CD14-positive monocyte (primary cell): ENCODE measurements at regions not wholly inside any gene's neighbourhood (a gene's known extent, or its start where the extent isn't known, plus 50 kb on each side); places are given as distances from the start of the nearest gene placed in this dataset.
"Not testable (repeated sequence)": the region's sequence is repeated elsewhere in the genome, so short reads cannot be mapped to it uniquely, and the experiment has no call there.

Source experiments
- DNase-seq, 3 donors: peaks; one replicate each; pipeline ENCODE4 v3.0.0-alpha.2; 2011 to 2022
- H2AFZ ChIP-seq: 2 replicates; pipeline ENCODE4 v1.6.0; 2012; ENCODE audit warnings: mild to moderate bottlenecking, low read depth, low read length, inconsistent platforms; ENCODE audit not compliant: insufficient read depth, poor library complexity, severe bottlenecking
- H3K27ac ChIP-seq, 2 donors: 1 replicate in 1 of 2; 2 replicates in 1 of 2; pipeline ENCODE4 v1.5.1; 2012 to 2013; ENCODE audit warnings: low read length in 2 of 2, control low read depth in 1 of 2, inconsistent platforms in 1 of 2, low read depth in 1 of 2, mild to moderate bottlenecking in 1 of 2
- H3K27me3 ChIP-seq, 2 donors: one replicate each; pipeline versions ENCODE4 v1.6.0 to v1.6.1; 2011 to 2013; ENCODE audit warnings: low read length in 2 of 2; ENCODE audit not compliant: control insufficient read depth in 2 of 2, insufficient read depth in 2 of 2
- H3K36me3 ChIP-seq, 2 donors: replicated peaks in 1 of 2; 1 replicate in 1 of 2; 2 replicates in 1 of 2; pipeline versions ENCODE4 v1.5.1 to v1.6.1; 2012 to 2013; ENCODE audit warnings: low read length in 2 of 2, control low read depth in 1 of 2, inconsistent platforms in 1 of 2, mild to moderate bottlenecking in 1 of 2; ENCODE audit not compliant: insufficient read depth in 2 of 2, control insufficient read depth in 1 of 2
- H3K4me1 ChIP-seq, 2 donors: 1 replicate in 1 of 2; 2 replicates in 1 of 2; pipeline versions ENCODE4 v1.5.1 to v1.6.1; 2012 to 2013; ENCODE audit warnings: low read length in 2 of 2, control low read depth in 1 of 2, inconsistent platforms in 1 of 2, mild to moderate bottlenecking in 1 of 2, moderate library complexity in 1 of 2; ENCODE audit not compliant: insufficient read depth in 2 of 2, control insufficient read depth in 1 of 2
- H3K4me2 ChIP-seq: replicated peaks from 2 replicates; pipeline ENCODE3; 2012; ENCODE audit warnings: low read length, moderate library complexity, mild to moderate bottlenecking; ENCODE audit not compliant: poor library complexity, severe bottlenecking; ENCODE audit errors: extremely low read depth
- H3K4me3 ChIP-seq, 3 experiments: fragments of 200-600 bp in 1 of 3; sonication (generic) in 1 of 3; replicated peaks in 1 of 3; 1 replicate in 2 of 3; 2 replicates in 1 of 3; pipeline ENCODE4 v1.5.1; 2011 to 2013; ENCODE audit warnings: low read length in 3 of 3, mild to moderate bottlenecking in 3 of 3, control low read depth in 2 of 3, low read depth in 2 of 3, inconsistent platforms in 1 of 3, moderate library complexity in 1 of 3
- H3K79me2 ChIP-seq: 2 replicates; pipeline ENCODE4 v1.6.0; 2012; ENCODE audit warnings: mild to moderate bottlenecking, control low read depth, inconsistent platforms, low read length, moderate library complexity; ENCODE audit not compliant: insufficient read depth
- H3K9ac ChIP-seq: 2 replicates; pipeline ENCODE4 v1.6.0; 2017; ENCODE audit warnings: low read length, mild to moderate bottlenecking; ENCODE audit not compliant: insufficient read depth, poor library complexity, severe bottlenecking
- H3K9me3 ChIP-seq, 2 donors: replicated peaks in 1 of 2; 1 replicate in 1 of 2; 2 replicates in 1 of 2; pipeline versions ENCODE4 v1.5.1 to v1.6.1; 2012 to 2013; ENCODE audit warnings: low read length in 2 of 2, control low read depth in 1 of 2; ENCODE audit not compliant: control insufficient read depth in 1 of 2, insufficient read depth in 1 of 2
- H4K20me1 ChIP-seq: 2 replicates; pipeline ENCODE4 v1.6.0; 2012; ENCODE audit warnings: mild to moderate bottlenecking, low read length, control low read depth, moderate library complexity; ENCODE audit not compliant: insufficient read depth
- H3K27ac Mint-ChIP-seq, 7 donors: one replicate each; pipeline ENCODE4 v1.8.0; 2020; ENCODE audit warnings: mild to moderate bottlenecking in 7 of 7, mixed read lengths in 7 of 7, moderate library complexity in 6 of 7, inconsistent platforms in 2 of 7
- H3K27me3 Mint-ChIP-seq, 3 donors: one replicate each; pipeline ENCODE4 v1.8.0; 2021 to 2022; ENCODE audit warnings: low read depth in 3 of 3, mild to moderate bottlenecking in 3 of 3, mixed read lengths in 3 of 3, moderate library complexity in 3 of 3, inconsistent platforms in 1 of 3
- H3K36me3 Mint-ChIP-seq, 2 donors: one replicate each; pipeline ENCODE4 v1.8.0; 2020; ENCODE audit warnings: mixed read lengths in 2 of 2, inconsistent platforms in 1 of 2, mild to moderate bottlenecking in 1 of 2
- H3K4me1 Mint-ChIP-seq: one replicate; pipeline ENCODE4 v1.8.0; 2020; ENCODE audit warnings: mild to moderate bottlenecking, mixed read lengths
- H3K4me3 Mint-ChIP-seq, 2 donors: one replicate each; pipeline ENCODE4 v1.8.0; 2020; ENCODE audit warnings: mild to moderate bottlenecking in 2 of 2, mixed read lengths in 2 of 2, moderate library complexity in 1 of 2
- H3K9me3 Mint-ChIP-seq, 7 donors: one replicate each; pipeline ENCODE4 v1.8.0; 2020 to 2022; ENCODE audit warnings: mixed read lengths in 7 of 7, mild to moderate bottlenecking in 6 of 7, moderate library complexity in 6 of 7, inconsistent platforms in 2 of 7
- CTCF ChIP-seq: fragments of 200-600 bp; IDR thresholded peaks from one replicate; pipeline ENCODE4 v1.8.0; 2022; ENCODE audit warnings: antibody characterized with exemption, mild to moderate bottlenecking
- WGBS: methylation state at CpG from one replicate; pipeline ENCODE4 v1.1.5; 2013; ENCODE audit warnings: missing lambda C conversion rate; ENCODE audit not compliant: insufficient coverage; 5-methylcytosine and 5-hydroxymethylcytosine counted together
- intact Hi-C, 2 donors: fragments of 100-400 bp; cut with micrococcal nuclease; formaldehyde crosslinking; loops; one replicate each; pipeline versions ENCODE4 v1.15.0 to v1.15.1; 2023

- peaks cover 0 to 4% of the 10 kb centered on the region in 2 donors for H3K9me3 ChIP-seq
- H3K4me2 ChIP-seq: no peak overlapping the region
- H3K36me3 Mint-ChIP-seq: no peaks in the 10 kb centered on the region
- no peak for TF ChIP-seq CTCF
- no peak overlapping the region for H3K27ac Mint-ChIP-seq
- H3K4me3 Mint-ChIP-seq: no peak overlapping the region
- no peak overlapping the region for H3K4me3 ChIP-seq
- no peak for DNase-seq
- H3K36me3 ChIP-seq: no peaks in the 10 kb centered on the region
- no peak overlapping the region for H3K9ac ChIP-seq
- intact Hi-C loops: no loop called here
- peaks cover 9% of the 10 kb centered on the region for H3K4me1 Mint-ChIP-seq
- peaks cover 3 to 9% (median 5%) of the 10 kb centered on the region in 7 donors for H3K9me3 Mint-ChIP-seq
- WGBS: 88% methylated on average over 3 of the region's 4 CpGs
- H3K27ac ChIP-seq: no peak overlapping the region
- no peaks in the 10 kb centered on the region for H4K20me1 ChIP-seq
- H3K27me3 ChIP-seq: no peaks in the 10 kb centered on the region
- H3K4me1 ChIP-seq: peaks cover 0 to 3% of the 10 kb centered on the region in 2 donors
- no peak overlapping the region for H2AFZ ChIP-seq
- no peaks in the 10 kb centered on the region for H3K79me2 ChIP-seq
- peaks cover 1 to 4% (median 1%) of the 10 kb centered on the region in 3 donors for H3K27me3 Mint-ChIP-seq
These were observed 216.9 kb upstream of the ADRA1D start for GRCh38 chr20:4465855-4466545.

GRCh38 chr20:4465212-4465611, 216.1 kb upstream of the ADRA1D start:
- intact Hi-C loops: no loop called here
- Histone ChIP-seq H3K79me2 (no peaks in the 10 kb centered on the region), H3K4me1 (peaks cover 0 to 3% of the 10 kb centered on the region in 2 donors), H3K4me3 (no peak overlapping the region), H2AFZ (no peak overlapping the region), H3K27me3 (no peaks in the 10 kb centered on the region), H3K9ac (no peak overlapping the region), H3K9me3 (peaks cover 0 to 4% of the 10 kb centered on the region in 2 donors), H3K27ac (no peak overlapping the region), H3K36me3 (no peaks in the 10 kb centered on the region), H3K4me2 (no peak overlapping the region), H4K20me1 (no peaks in the 10 kb centered on the region)
- H3K4me1 Mint-ChIP-seq: peaks cover 9% of the 10 kb centered on the region
- no peaks in the 10 kb centered on the region for H3K36me3 Mint-ChIP-seq
- H3K4me3 Mint-ChIP-seq: no peak overlapping the region
- peaks cover 3 to 8% (median 5%) of the 10 kb centered on the region in 7 donors for H3K9me3 Mint-ChIP-seq
- no peak overlapping the region for H3K27ac Mint-ChIP-seq
- no peak for DNase-seq
- peaks cover 1 to 4% (median 1%) of the 10 kb centered on the region in 3 donors for H3K27me3 Mint-ChIP-seq
- no CpG with 5 or more reads among the region's 1 CpG for whole genome bisulfite sequencing
- no peak for TF ChIP-seq CTCF

- H3K79me2 ChIP-seq, intact Hi-C loops, H3K36me3 ChIP-seq, H3K36me3 Mint-ChIP-seq, H3K4me3 Mint-ChIP-seq, H3K4me2 ChIP-seq, H2AFZ ChIP-seq, H3K27me3 ChIP-seq, H3K4me1 Mint-ChIP-seq, H3K4me3 ChIP-seq, H3K4me1 ChIP-seq, H4K20me1 ChIP-seq, H3K27me3 Mint-ChIP-seq, H3K9me3 ChIP-seq, H3K9ac ChIP-seq: not testable (repeated sequence)
- H3K27ac ChIP-seq: peak overlapping the region in 1 of 2 donors; percentile 50
- DNase-seq: peak; percentile 74 to 89 (median 81)
- Mint-ChIP-seq H3K9me3 (peaks cover 3 to 13% (median 8%) of the 10 kb centered on the region in 7 donors), H3K27ac (peak overlapping the region in 6 of 7 donors; percentile 31 to 90 (median 85))
- WGBS: no CpG with 5 or more reads among the region's 1 CpG
These were observed 213.7 kb upstream of the ADRA1D start for GRCh38 chr20:4462801-4463200.
